OCI-LY7 (cell line): ENCODE measurements at regions not wholly inside any gene's neighbourhood (a gene's known extent, or its start where the extent isn't known, plus 50 kb on each side); places are given as distances from the start of the nearest gene placed in this dataset.

ENCODE experiments used
- BruUV-seq: library from RNA; stranded (reverse); fragments of 400-500 nt; replicated peaks from 2 replicates; lab custom pipeline; 2021; lab: Mats Ljungman, UMichigan
- CTCF ChIA-PET: fragments of 300-600 bp; sonication (Branson Sonifier 250); formaldehyde crosslinking; loops from one replicate; lab custom pipeline; 2022; ENCODE audit warnings: antibody characterized with exemption; ENCODE audit not compliant: unreplicated experiment; lab: Charles Lee
- POLR2A ChIA-PET: fragments of 300-600 bp; sonication (Branson Sonifier 250); formaldehyde crosslinking; loops from one replicate; lab custom pipeline; 2022; ENCODE audit warnings: antibody characterized with exemption; lab: Charles Lee
- DNase-seq: peaks from one replicate; pipeline ENCODE4 v3.0.0-alpha.2; 2015; ENCODE audit warnings: low spot score
- H2AFZ ChIP-seq: fragments of 200-600 bp; sonication (generic), shearing (Covaris generic); 2 replicates; pipeline ENCODE4 v1.6.1; 2014; ENCODE audit warnings: mild to moderate bottlenecking, antibody characterized with exemption, low read length, moderate library complexity
- H3K27ac ChIP-seq: fragments of 200-600 bp; sonication (generic); 2 replicates; pipeline ENCODE4 v1.5.1; 2014; ENCODE audit warnings: mixed run types, low read depth, mild to moderate bottlenecking, moderate library complexity, low read length, inconsistent platforms; ENCODE audit not compliant: poor library complexity, severe bottlenecking
- H3K36me3 ChIP-seq: fragments of 200-600 bp; sonication (generic); 2 replicates; pipeline ENCODE4 v1.6.1; 2014; ENCODE audit warnings: mild to moderate bottlenecking, antibody characterized with exemption, low read length, moderate library complexity, mixed read lengths; ENCODE audit not compliant: insufficient read depth
- H3K4me1 ChIP-seq: fragments of 200-600 bp; sonication (generic); 2 replicates; pipeline ENCODE4 v1.5.1; 2014; ENCODE audit warnings: mild to moderate bottlenecking, low read length; ENCODE audit not compliant: insufficient read depth, poor library complexity, severe bottlenecking
- H3K4me2 ChIP-seq: fragments of 200-600 bp; sonication (generic); 2 replicates; pipeline ENCODE4 v1.6.1; 2014; ENCODE audit warnings: mild to moderate bottlenecking, low read length
- H3K4me3 ChIP-seq: fragments of 200-600 bp; sonication (generic); 2 replicates; pipeline ENCODE4 v1.5.1; 2014; ENCODE audit warnings: mild to moderate bottlenecking, low read depth, low read length; ENCODE audit not compliant: poor library complexity, severe bottlenecking
- H3K79me2 ChIP-seq: fragments of 200-600 bp; sonication (generic); 2 replicates; pipeline ENCODE4 v1.6.1; 2016; ENCODE audit warnings: low read depth, mild to moderate bottlenecking, low read length, moderate library complexity, mixed read lengths; ENCODE audit not compliant: insufficient read depth
- H3K9me2 ChIP-seq: fragments of 200-600 bp; sonication (generic); 2 replicates; pipeline ENCODE4 v1.6.1; 2016; ENCODE audit warnings: mild to moderate bottlenecking, low read length, mixed read lengths; ENCODE audit not compliant: insufficient read depth
- H3K9me3 ChIP-seq: fragments of 200-600 bp; sonication (generic); 2 replicates; pipeline ENCODE4 v1.6.1; 2014; ENCODE audit warnings: mild to moderate bottlenecking, mixed run types, low read length, mixed read lengths
- H4K20me1 ChIP-seq: fragments of 200-600 bp; sonication (generic); 2 replicates; pipeline ENCODE4 v1.6.1; 2014; ENCODE audit warnings: mild to moderate bottlenecking, antibody characterized with exemption, low read length, moderate library complexity, mixed read lengths; ENCODE audit not compliant: insufficient read depth
- EZH2phosphoT487 ChIP-seq: fragments of 200-600 bp; sonication (generic); IDR thresholded peaks from 2 replicates; pipeline ENCODE4 v1.6.1; 2018; ENCODE audit warnings: low read depth, borderline replicate concordance, mild to moderate bottlenecking, mixed run types, antibody characterized with exemption, low read length, moderate library complexity, mixed read lengths
- intact Hi-C: fragments of 100-400 bp; cut with micrococcal nuclease; formaldehyde crosslinking; loops from one replicate; pipeline ENCODE4 v1.10.0; 2022; ENCODE audit not compliant: unreplicated experiment
- TF ChIP-seq, protein P1 (sequence below): fragments of 200-600 bp; sonication (generic); conservative IDR thresholded peaks from 2 replicates; pipeline ENCODE4 v1.5.1; 2014; ENCODE audit warnings: mild to moderate bottlenecking, antibody characterized with exemption, low read length, moderate library complexity, mixed read lengths

DNA sequence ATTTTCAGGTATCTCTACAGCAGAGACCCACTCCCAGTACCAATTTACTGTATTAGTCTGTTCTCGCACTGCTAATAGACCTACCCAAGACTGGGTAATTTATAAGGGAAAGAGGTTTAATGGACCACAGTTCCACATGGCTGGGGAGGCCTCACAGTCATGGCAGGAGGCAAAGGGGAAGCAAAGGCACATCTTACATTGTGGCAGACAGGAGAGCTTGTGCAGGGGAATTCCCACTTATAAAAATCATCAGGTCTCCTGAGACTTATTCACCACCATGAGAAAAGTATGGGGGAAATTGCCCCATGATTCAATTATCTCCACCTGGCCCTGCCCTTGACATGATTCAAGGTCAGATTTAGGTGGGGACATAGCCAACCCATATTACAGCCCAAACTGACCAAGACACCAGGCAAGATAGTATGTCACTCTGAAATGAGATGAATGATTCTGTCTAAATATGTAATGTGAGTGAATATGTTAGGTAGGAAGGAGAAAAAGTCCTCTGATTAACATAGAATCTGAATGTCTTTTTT is 182.5 kb upstream of the CDH12 start:
- Histone ChIP-seq H3K9me3 (no peaks in the 10 kb centered on the region), H4K20me1 (no peaks in the 10 kb centered on the region), H3K9me2 (no peaks in the 10 kb centered on the region), H3K4me3 (no peak overlapping the region), H3K36me3 (no peaks in the 10 kb centered on the region), H2AFZ (no peak overlapping the region), H3K4me1 (no peaks in the 10 kb centered on the region), H3K27ac (no peak overlapping the region), H3K79me2 (no peaks in the 10 kb centered on the region), H3K4me2 (no peak overlapping the region)
- ChIA-PET POLR2A (interaction anchor here (1.0 kb wide), 1 partner anchor 14 kb away, joined by 3 read pairs; no protein-coding TSS in a partner anchor), CTCF (no interaction called here)
- BruUV-seq, result no TSS peak
- no peak for DNase-seq
- TF ChIP-seq, protein P1, sequence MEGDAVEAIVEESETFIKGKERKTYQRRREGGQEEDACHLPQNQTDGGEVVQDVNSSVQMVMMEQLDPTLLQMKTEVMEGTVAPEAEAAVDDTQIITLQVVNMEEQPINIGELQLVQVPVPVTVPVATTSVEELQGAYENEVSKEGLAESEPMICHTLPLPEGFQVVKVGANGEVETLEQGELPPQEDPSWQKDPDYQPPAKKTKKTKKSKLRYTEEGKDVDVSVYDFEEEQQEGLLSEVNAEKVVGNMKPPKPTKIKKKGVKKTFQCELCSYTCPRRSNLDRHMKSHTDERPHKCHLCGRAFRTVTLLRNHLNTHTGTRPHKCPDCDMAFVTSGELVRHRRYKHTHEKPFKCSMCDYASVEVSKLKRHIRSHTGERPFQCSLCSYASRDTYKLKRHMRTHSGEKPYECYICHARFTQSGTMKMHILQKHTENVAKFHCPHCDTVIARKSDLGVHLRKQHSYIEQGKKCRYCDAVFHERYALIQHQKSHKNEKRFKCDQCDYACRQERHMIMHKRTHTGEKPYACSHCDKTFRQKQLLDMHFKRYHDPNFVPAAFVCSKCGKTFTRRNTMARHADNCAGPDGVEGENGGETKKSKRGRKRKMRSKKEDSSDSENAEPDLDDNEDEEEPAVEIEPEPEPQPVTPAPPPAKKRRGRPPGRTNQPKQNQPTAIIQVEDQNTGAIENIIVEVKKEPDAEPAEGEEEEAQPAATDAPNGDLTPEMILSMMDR, result no peak
- TF ChIP-seq EZH2phosphoT487, result no peak
- intact Hi-C loops, result no loop called here

DNA sequence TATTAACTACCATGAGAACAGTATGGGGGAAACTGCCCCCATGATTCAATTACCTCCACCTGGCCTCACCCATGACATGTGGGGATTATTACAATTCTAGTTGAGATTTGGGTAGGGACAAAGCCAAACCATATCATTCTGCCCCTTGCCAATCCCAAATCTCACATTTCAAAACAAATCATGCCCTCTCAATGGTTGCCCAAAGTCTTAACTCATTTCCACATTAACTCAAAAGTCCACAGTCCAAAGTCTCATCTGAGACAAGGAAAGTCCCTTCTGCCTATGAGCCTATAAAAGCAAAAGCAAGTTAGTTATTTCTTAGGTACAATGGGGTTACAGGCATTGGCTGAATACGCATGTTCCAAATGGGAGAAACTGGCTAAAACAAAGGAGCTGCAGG is 180.7 kb upstream of the CDH12 start:
- Histone ChIP-seq H3K9me3 (no peaks in the 10 kb centered on the region), H3K4me2 (no peak overlapping the region), H3K4me3 (no peak overlapping the region), H3K79me2 (no peaks in the 10 kb centered on the region), H3K36me3 (no peaks in the 10 kb centered on the region), H3K4me1 (no peaks in the 10 kb centered on the region), H3K27ac (no peak overlapping the region), H3K9me2 (no peaks in the 10 kb centered on the region), H4K20me1 (no peaks in the 10 kb centered on the region), H2AFZ (no peak overlapping the region)
- TF ChIP-seq EZH2phosphoT487, result no peak
- TF ChIP-seq, protein P1, result no peak
- no TSS peak for BruUV-seq
- ChIA-PET POLR2A (no interaction called here), CTCF (interaction anchor here (0.6 kb wide), 1 partner anchor 533 kb away, joined by 3 read pairs; no protein-coding TSS in a partner anchor)
- DNase-seq, result no peak
- intact Hi-C loops, result no loop called here

DNA sequence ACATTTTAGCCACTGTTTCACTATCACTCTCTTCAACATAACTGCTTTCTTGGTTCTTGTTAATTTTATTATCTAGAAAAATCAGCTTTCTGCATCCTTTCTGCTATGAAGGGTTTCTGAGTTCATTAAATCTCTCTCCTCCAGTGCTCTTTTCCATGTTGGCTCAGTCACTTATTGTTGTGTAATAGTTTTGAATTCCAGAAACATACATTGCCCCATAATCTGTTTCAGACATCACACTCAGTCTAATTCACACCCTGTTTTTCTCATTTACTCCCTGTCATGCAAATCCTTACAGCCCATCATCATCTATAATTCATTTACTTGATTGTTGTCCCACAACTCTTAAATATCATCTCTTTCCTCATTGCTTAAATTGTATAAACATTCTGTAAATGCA is 176.1 kb upstream of the CDH12 start:
- Histone ChIP-seq H3K4me1 (no peaks in the 10 kb centered on the region), H3K36me3 (no peaks in the 10 kb centered on the region), H2AFZ (no peak overlapping the region), H3K4me2 (no peak overlapping the region), H3K4me3 (no peak overlapping the region), H3K27ac (no peak overlapping the region), H3K79me2 (no peaks in the 10 kb centered on the region), H4K20me1 (no peaks in the 10 kb centered on the region), H3K9me2 (no peaks in the 10 kb centered on the region), H3K9me3 (no peaks in the 10 kb centered on the region)
- no TSS peak for BruUV-seq
- TF ChIP-seq, protein P1, result no peak
- TF ChIP-seq EZH2phosphoT487, result no peak
- DNase-seq, result no peak
- POLR2A ChIA-PET, result interaction anchor here (1.0 to 1.2 kb wide), 2 partner anchors 8 to 38 kb away, joined by 3 read pairs; no protein-coding TSS in a partner anchor
- CTCF ChIA-PET, result no interaction called here
- intact Hi-C loops, result no loop called here
